GM06990 (cell line): ENCODE measurements at regions not wholly inside any gene's neighbourhood (a gene's known extent, or its start where the extent isn't known, plus 50 kb on each side); places are given as distances from the start of the nearest gene placed in this dataset.

Experiments used
- DNase-seq: peaks from one replicate; pipeline ENCODE4 v3.0.0-alpha.2; 2011; ENCODE audit not compliant: insufficient read length; ENCODE audit errors: extremely low read depth
- H3K27me3 ChIP-seq: replicated peaks from 2 replicates; pipeline ENCODE4 v1.6.0; 2011; ENCODE audit warnings: low read length; ENCODE audit not compliant: control insufficient read depth, insufficient read depth
- H3K36me3 ChIP-seq: 2 replicates; pipeline ENCODE4 v1.5.1; 2011; ENCODE audit warnings: low read length; ENCODE audit not compliant: control insufficient read depth, insufficient read depth
- H3K4me3 ChIP-seq: replicated peaks from 2 replicates; pipeline ENCODE4 v1.5.1; 2011; ENCODE audit warnings: low read depth, mild to moderate bottlenecking, control low read depth, low read length
- TF ChIP-seq, protein P1 (sequence below): IDR thresholded peaks from 2 replicates; pipeline ENCODE4 v1.5.1; 2011; ENCODE audit warnings: low read length, control low read depth, mild to moderate bottlenecking, inconsistent platforms; ENCODE audit not compliant: insufficient read depth, poor library complexity, severe bottlenecking

DNA sequence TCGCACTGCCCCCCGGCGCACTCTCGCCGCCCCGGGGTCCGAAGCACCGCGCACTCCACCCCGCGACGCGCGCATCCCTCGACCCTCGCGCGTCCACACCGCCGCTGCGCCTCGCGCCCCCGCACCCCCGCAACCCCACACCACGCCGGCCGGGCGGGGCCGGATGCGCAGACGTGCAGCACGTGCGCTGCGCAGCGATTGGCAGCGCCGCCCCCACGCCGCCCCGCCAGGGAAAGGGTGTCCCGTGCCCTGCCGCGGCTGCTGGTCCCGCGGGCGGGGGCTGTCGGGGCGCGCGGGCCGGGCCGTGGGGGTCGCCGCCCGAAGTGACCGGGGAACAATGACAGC, 53.7 kb upstream of the KDM7A start:
- Histone ChIP-seq H3K36me3 (no peaks in the 10 kb centered on the region), H3K4me3 (peak overlapping the region; percentile 31), H3K27me3 (peaks cover 1% of the 10 kb centered on the region; the same call in 1 of the 2 replicates)
- peak; percentile 78 for DNase-seq
- TF ChIP-seq, protein P1, sequence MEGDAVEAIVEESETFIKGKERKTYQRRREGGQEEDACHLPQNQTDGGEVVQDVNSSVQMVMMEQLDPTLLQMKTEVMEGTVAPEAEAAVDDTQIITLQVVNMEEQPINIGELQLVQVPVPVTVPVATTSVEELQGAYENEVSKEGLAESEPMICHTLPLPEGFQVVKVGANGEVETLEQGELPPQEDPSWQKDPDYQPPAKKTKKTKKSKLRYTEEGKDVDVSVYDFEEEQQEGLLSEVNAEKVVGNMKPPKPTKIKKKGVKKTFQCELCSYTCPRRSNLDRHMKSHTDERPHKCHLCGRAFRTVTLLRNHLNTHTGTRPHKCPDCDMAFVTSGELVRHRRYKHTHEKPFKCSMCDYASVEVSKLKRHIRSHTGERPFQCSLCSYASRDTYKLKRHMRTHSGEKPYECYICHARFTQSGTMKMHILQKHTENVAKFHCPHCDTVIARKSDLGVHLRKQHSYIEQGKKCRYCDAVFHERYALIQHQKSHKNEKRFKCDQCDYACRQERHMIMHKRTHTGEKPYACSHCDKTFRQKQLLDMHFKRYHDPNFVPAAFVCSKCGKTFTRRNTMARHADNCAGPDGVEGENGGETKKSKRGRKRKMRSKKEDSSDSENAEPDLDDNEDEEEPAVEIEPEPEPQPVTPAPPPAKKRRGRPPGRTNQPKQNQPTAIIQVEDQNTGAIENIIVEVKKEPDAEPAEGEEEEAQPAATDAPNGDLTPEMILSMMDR: no peak

DNA sequence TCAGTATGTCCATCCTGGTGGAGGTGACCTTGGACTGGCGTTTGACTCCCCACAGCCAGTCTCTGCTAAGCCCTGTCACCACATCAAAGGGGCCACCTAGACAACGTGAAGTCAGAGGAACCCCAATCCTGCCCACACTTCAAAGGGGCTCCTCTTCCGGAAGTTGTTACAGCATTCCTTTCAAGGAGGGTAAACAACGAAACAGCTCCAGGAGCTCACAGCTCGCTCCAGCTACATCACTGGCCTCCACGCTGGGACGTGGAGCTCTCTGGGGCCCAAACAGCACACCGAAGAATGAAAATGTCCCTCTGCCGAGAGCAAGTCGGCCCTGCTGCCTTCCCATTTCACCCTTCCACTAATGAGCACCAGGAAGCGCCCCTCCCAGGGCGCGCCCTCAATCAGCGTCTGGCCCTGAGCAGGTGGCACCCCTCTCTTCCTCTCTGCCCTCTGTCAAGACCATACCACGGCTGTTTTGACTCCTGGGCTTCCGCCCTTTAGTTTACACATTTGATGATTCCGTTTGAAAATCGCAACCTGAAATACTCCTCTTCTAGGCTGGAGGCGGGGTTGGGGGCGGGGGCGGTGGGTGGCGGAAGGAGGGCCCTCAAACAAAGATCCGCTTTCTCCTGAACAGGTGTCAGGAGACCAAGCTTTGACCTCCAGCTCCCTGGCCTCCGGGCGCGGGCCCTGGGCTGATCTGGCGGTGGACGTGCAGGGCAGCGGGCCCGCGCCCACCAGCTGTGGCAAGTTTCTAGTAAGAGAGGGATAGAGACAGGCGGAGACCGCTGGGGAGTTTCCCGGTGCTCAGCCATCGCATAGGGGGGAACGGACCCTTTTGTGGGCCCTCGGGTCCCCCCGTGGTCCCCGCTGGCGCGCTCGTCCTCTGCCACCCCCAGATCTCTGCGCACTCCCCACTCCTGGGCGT, 53.1 kb upstream of the KDM7A start:
- peak overlapping the region; percentile 23 for H3K4me3 ChIP-seq
- peaks cover 1% of the 10 kb centered on the region; the same call in 1 of the 2 replicates for H3K27me3 ChIP-seq
- no peaks in the 10 kb centered on the region for H3K36me3 ChIP-seq
- TF ChIP-seq, protein P1: no peak
- DNase-seq: peak; percentile 80

DNA sequence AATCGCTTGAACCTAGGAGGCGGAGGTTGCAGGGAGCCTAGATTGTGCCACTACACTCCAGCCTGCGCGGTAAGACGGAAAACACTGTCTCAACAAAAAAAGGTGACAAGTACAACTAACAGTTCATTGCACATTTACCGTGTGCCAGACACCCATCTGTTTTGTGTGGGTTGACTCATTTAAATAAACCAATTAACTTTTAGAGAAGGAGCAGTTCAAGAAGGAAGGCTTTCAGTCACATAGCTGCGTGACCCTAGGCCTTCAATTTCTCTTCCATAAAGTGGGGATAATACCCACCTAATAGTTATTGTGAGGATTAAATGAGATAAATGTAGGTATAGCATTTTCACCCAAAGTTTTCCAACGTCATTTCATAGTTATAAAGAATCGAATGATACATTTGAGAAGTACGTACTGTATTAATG, 52.3 kb upstream of the KDM7A start:
- TF ChIP-seq, protein P1: no peak
- H3K27me3 ChIP-seq: peaks cover 1% of the 10 kb centered on the region; the same call in 1 of the 2 replicates
- H3K4me3 ChIP-seq: no peak overlapping the region
- DNase-seq: no peak
- no peaks in the 10 kb centered on the region for H3K36me3 ChIP-seq
